ENCODE measurements at regions not wholly inside any gene's neighbourhood (a gene's known extent, or its start where the extent isn't known, plus 50 kb on each side); places are given as distances from the start of the nearest gene placed in this dataset.

DNA sequence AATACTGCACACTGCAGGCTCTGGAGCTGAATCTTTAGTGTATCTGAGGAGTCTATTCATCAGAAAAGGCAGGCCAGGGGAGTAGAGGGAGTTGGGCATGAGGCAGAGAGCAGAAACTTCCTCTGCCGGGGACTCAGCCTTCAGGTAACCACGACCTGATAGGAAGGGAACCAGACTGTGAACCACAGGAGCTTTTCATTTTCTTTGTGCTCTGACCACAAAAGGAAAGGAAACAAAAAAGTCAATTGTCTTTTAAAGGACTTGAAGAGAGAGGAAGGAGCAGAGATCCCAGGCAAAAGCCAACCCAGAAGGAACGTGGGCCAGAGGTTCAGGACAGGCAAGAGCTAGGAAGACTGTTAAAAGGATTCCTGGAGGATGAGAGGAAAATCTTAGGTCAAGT is 573.3 kb downstream of the EPHB1 start:
- Histone ChIP-seq H3K27ac (ENCODE audit: low read length) (no peak overlapping the region), H3K4me2 (ENCODE audit: low read length) (no peak overlapping the region), H3K4me3 (ENCODE audit: low read length) (no peak overlapping the region), H4K20me1 (ENCODE audit: insufficient read depth, low read length) (no peaks in the 10 kb centered on the region), H3K79me2 (ENCODE audit: low read length) (no peaks in the 10 kb centered on the region), H2AFZ (ENCODE audit: low read depth, low read length) (no peak overlapping the region), H3K4me1 (ENCODE audit: low read length) (no peaks in the 10 kb centered on the region), H3K9ac (ENCODE audit: low read length) (no peak overlapping the region), H3K36me3 (replicated peaks; ENCODE audit: low read depth, low read length) (no peaks in the 10 kb centered on the region), H3K9me3 (ENCODE audit: insufficient read depth, low read length) (no peaks in the 10 kb centered on the region), H3K27me3 (ENCODE audit: low read depth, low read length) (peaks cover 41% of the 10 kb centered on the region; the same call in 1 of the 2 replicates)
- TF ChIP-seq EZH2phosphoT487 (IDR thresholded peaks at IDR 0.05; ENCODE audit: low read depth): no peak
- TF ChIP-seq, protein P1, sequence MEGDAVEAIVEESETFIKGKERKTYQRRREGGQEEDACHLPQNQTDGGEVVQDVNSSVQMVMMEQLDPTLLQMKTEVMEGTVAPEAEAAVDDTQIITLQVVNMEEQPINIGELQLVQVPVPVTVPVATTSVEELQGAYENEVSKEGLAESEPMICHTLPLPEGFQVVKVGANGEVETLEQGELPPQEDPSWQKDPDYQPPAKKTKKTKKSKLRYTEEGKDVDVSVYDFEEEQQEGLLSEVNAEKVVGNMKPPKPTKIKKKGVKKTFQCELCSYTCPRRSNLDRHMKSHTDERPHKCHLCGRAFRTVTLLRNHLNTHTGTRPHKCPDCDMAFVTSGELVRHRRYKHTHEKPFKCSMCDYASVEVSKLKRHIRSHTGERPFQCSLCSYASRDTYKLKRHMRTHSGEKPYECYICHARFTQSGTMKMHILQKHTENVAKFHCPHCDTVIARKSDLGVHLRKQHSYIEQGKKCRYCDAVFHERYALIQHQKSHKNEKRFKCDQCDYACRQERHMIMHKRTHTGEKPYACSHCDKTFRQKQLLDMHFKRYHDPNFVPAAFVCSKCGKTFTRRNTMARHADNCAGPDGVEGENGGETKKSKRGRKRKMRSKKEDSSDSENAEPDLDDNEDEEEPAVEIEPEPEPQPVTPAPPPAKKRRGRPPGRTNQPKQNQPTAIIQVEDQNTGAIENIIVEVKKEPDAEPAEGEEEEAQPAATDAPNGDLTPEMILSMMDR (IDR thresholded peaks at IDR 0.05; ENCODE audit: low read depth, low read length): no peak

DNA sequence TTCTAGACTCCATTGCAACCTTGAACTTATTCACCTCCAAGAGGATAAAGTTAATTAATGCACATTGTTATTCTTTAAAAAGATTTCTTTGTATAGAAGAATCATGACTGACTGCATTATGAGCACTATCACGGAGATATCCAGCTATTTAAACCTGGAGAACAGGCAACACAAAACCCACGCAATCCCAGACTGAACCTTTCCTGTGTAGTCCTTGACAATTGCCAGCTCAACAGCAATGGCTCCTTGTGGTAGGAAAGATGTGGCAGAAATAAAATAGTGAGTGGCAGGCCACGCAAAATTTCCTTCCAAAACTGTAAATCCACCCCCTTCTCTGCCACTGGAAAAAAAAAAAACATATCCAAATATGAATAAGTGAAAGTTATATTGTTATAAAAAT is 573.7 kb downstream of the EPHB1 start:
- Histone ChIP-seq H3K9me3 (ENCODE audit: insufficient read depth, low read length) (no peaks in the 10 kb centered on the region), H3K4me1 (ENCODE audit: low read length) (no peaks in the 10 kb centered on the region), H3K9ac (ENCODE audit: low read length) (no peak overlapping the region), H3K79me2 (ENCODE audit: low read length) (no peaks in the 10 kb centered on the region), H2AFZ (ENCODE audit: low read depth, low read length) (no peak overlapping the region), H3K36me3 (replicated peaks; ENCODE audit: low read depth, low read length) (no peaks in the 10 kb centered on the region), H3K4me2 (ENCODE audit: low read length) (no peak overlapping the region), H4K20me1 (ENCODE audit: insufficient read depth, low read length) (no peaks in the 10 kb centered on the region), H3K4me3 (ENCODE audit: low read length) (no peak overlapping the region), H3K27ac (ENCODE audit: low read length) (no peak overlapping the region), H3K27me3 (ENCODE audit: low read depth, low read length) (peaks cover 41% of the 10 kb centered on the region; the same call in 1 of the 2 replicates)
- TF ChIP-seq, protein P1 (IDR thresholded peaks at IDR 0.05; ENCODE audit: low read depth, low read length): no peak
- no peak for TF ChIP-seq EZH2phosphoT487 (IDR thresholded peaks at IDR 0.05; ENCODE audit: low read depth)

DNA sequence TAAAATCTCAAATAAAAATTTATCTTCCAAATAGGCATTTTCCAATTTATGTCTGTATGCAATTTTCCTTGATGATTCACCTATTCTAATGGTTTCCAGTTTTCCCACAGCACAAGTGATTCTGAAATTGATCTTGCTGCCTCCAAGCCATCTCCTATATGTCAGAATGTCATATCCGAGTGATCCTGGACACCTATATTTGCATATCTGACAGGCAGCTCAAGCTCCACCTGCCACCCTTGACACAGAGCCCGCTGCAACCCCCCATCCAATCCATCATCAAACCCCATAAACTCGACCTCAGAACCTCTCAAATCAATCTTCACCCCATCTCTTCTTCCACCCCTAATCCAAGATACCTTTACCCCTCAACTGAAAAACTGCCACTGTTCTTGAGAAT is 579.5 kb downstream of the EPHB1 start:
- Histone ChIP-seq H3K9ac (ENCODE audit: low read length) (no peak overlapping the region), H3K79me2 (ENCODE audit: low read length) (no peaks in the 10 kb centered on the region), H2AFZ (ENCODE audit: low read depth, low read length) (no peak overlapping the region), H3K4me2 (ENCODE audit: low read length) (no peak overlapping the region), H3K9me3 (ENCODE audit: insufficient read depth, low read length) (no peaks in the 10 kb centered on the region), H3K4me3 (ENCODE audit: low read length) (no peak overlapping the region), H3K27ac (ENCODE audit: low read length) (no peak overlapping the region), H3K4me1 (ENCODE audit: low read length) (no peaks in the 10 kb centered on the region), H3K27me3 (ENCODE audit: low read depth, low read length) (peaks cover 22% of the 10 kb centered on the region), H4K20me1 (ENCODE audit: insufficient read depth, low read length) (no peaks in the 10 kb centered on the region), H3K36me3 (replicated peaks; ENCODE audit: low read depth, low read length) (no peaks in the 10 kb centered on the region)
- TF ChIP-seq EZH2phosphoT487 (IDR thresholded peaks at IDR 0.05; ENCODE audit: low read depth): no peak
- TF ChIP-seq, protein P1 (IDR thresholded peaks at IDR 0.05; ENCODE audit: low read depth, low read length): no peak

DNA sequence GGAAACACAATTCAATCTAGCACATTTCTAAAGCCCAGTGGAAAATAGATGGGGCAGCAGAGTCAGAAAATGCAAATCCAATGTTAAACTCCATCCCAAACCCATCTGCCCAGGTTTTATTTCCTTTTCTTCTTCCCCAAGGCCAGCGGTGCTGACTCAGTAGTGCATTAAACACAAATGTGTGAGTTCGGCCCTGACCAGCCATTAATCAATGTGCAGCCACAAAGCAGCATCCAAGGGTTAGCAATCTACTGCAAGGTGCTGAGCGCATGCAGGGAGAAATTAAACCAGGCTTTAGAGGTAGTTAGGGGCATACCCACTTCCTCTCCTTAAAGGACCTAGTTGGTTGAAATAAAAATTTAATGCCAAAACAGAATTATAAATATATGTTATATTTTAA is 583.3 kb upstream of the PPP2R3A start:
- Histone ChIP-seq H3K4me2 (ENCODE audit: low read length) (no peak overlapping the region), H3K36me3 (replicated peaks; ENCODE audit: low read depth, low read length) (no peaks in the 10 kb centered on the region), H4K20me1 (ENCODE audit: insufficient read depth, low read length) (no peaks in the 10 kb centered on the region), H3K27ac (ENCODE audit: low read length) (no peak overlapping the region), H3K9me3 (ENCODE audit: insufficient read depth, low read length) (no peaks in the 10 kb centered on the region), H2AFZ (ENCODE audit: low read depth, low read length) (no peak overlapping the region), H3K27me3 (ENCODE audit: low read depth, low read length) (peaks cover 11% of the 10 kb centered on the region), H3K9ac (ENCODE audit: low read length) (no peak overlapping the region), H3K79me2 (ENCODE audit: low read length) (no peaks in the 10 kb centered on the region), H3K4me1 (ENCODE audit: low read length) (no peaks in the 10 kb centered on the region), H3K4me3 (ENCODE audit: low read length) (no peak overlapping the region)
- TF ChIP-seq, protein P1 (IDR thresholded peaks at IDR 0.05; ENCODE audit: low read depth, low read length): no peak
- TF ChIP-seq EZH2phosphoT487 (IDR thresholded peaks at IDR 0.05; ENCODE audit: low read depth): no peak
